ENCODE measurements at regions not wholly inside any gene's neighbourhood (a gene's known extent, or its start where the extent isn't known, plus 50 kb on each side); places are given as distances from the start of the nearest gene placed in this dataset.

DNA sequence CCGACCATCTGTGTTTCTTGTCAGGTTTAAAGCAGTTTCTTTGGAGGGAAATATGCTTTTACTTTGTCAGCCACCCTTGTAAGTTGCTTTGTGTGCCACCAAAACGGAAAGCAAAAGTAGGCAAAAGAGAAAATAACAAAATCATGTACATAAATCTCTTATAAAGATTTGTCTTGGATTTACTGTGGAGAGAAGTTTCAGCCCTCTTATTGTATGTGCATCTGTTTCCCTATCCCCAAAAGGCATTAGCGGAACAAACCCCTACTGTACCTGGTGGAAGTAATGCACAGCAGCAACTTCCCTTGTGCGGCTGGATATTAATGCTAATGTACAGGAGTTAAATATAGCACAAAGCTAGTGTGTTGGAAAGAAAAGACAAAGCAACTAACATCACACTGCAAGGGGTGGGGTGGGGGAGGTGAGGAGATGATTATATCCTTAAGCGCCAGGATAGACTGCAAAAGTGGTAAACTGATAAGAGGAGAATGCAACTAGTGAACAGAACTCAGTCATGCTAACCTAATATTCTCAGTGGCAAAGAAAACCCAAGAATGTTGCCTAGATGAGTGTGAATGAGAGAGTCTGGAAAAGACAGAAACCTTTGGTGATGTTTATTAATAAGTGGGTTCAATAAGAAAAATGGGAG lies 396.5 kb upstream of the MEF2C start (continued):
- TF ChIP-seq MXI1 (IDR thresholded peaks at IDR 0.05; ENCODE audit: borderline replicate concordance, low read depth, low read length) (no peak), CEBPB (IDR thresholded peaks at IDR 0.05; ENCODE audit: low read depth, low read length) (no peak), MAZ (IDR thresholded peaks at IDR 0.05; ENCODE audit: borderline replicate concordance, low read depth, low read length) (no peak), RFX5 (IDR thresholded peaks at IDR 0.05; ENCODE audit: low read depth, low read length) (no peak), SMC3 (IDR thresholded peaks at IDR 0.05; ENCODE audit: low read depth, low read length) (no peak), POLR2A (IDR thresholded peaks at IDR 0.05; ENCODE audit: low read depth, low read length) (no peak), NFE2L2 (IDR thresholded peaks at IDR 0.05; ENCODE audit: low read depth, low read length) (no peak)

DNA sequence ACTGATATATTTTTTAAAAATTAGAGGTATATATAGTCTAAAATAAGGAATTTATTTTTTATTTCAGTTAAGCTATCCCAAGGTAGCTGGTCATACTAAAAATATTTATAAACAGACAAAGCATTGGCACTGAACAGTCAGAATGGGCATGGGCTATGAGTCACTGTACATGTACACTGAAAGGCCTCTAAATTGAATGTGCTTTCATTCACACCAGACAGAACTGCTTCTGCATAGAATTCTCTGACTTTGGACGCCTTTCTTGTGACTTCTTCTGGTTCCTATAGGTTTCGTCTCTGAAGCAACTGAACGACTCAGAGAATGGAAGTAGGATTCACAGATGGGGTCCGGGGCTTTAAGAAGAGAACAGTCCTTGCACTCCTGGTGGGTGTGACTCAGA lies 394.8 kb upstream of the MEF2C start:
- Histone ChIP-seq H3K9me1 (ENCODE audit: insufficient read depth, low read length) (no peaks in the 10 kb centered on the region; the same call in 1 of the 2 replicates), H3K27ac (ENCODE audit: insufficient read depth, low read length) (no peak overlapping the region), H3K18ac (ENCODE audit: low read depth, low read length) (no peak overlapping the region), H3K27me3 (ENCODE audit: control insufficient read depth, insufficient read depth, low read length) (no peaks in the 10 kb centered on the region), H4K8ac (ENCODE audit: low read depth in 2 of 2, low read length in 2 of 2) (no peak overlapping the region), H3K23ac (ENCODE audit: low read depth, low read length) (no peak overlapping the region), H2AFZ (replicated peaks; ENCODE audit: low read length, poor library complexity) (no peak overlapping the region), H3K79me1 (ENCODE audit: low read depth in 1 of 2, low read length in 2 of 2) (no peaks in the 10 kb centered on the region), H3K14ac (replicated peaks; ENCODE audit: low read depth, low read length) (no peak overlapping the region), H2AK5ac (ENCODE audit: low read depth, low read length) (no peak overlapping the region), H2BK20ac (ENCODE audit: low read depth, low read length) (no peak overlapping the region), H3K4ac (ENCODE audit: low read depth, low read length) (no peak overlapping the region), H2AK9ac (replicated peaks; ENCODE audit: low read depth, low read length, poor library complexity) (no peak overlapping the region), H3K36me3 (ENCODE audit: control insufficient read depth, insufficient read depth, low read length) (no peaks in the 10 kb centered on the region), H2BK15ac (ENCODE audit: low read depth, low read length) (no peak overlapping the region), H3K9me3 (ENCODE audit: control insufficient read depth, insufficient read depth, low read length) (no peaks in the 10 kb centered on the region), H4K91ac (ENCODE audit: insufficient read depth, low read depth, low read length) (no peak overlapping the region), H3K56ac (ENCODE audit: extremely low read depth, insufficient read depth, low read length) (no peak overlapping the region), H4K20me1 (ENCODE audit: insufficient read depth, low read length) (no peaks in the 10 kb centered on the region), H3K4me2 (ENCODE audit: low read depth, low read length) (no peak overlapping the region), H3K4me1 (ENCODE audit: control insufficient read depth, insufficient read depth, low read length) (peaks cover 7% of the 10 kb centered on the region; the same call in 1 of the 2 replicates), H4K5ac (ENCODE audit: low read depth, low read length) (no peak overlapping the region), H3K4me3 (ENCODE audit: insufficient read depth, low read depth, low read length) (no peak overlapping the region), H2BK120ac (ENCODE audit: low read depth, low read length) (0 out of 2 replicates have a peak overlapping the region, but pooled peaks have one; percentile 1), H3K9ac (ENCODE audit: low read depth, low read length) (no peak overlapping the region), H2BK5ac (ENCODE audit: low read depth, low read length, poor library complexity, severe bottlenecking) (no peak overlapping the region)
- BruUV-seq (replicated peaks) = no TSS peak
- dilution Hi-C loops (cut with HindIII; ENCODE audit: low sequenced_read_pairs, unreplicated experiment) (no loop called here), intact Hi-C loops (cut with micrococcal nuclease) (no loop called here), in situ Hi-C loops (cut with MboI; ENCODE audit: low sequenced_read_pairs) (no loop called here)
- TF ChIP-seq, protein P1, sequence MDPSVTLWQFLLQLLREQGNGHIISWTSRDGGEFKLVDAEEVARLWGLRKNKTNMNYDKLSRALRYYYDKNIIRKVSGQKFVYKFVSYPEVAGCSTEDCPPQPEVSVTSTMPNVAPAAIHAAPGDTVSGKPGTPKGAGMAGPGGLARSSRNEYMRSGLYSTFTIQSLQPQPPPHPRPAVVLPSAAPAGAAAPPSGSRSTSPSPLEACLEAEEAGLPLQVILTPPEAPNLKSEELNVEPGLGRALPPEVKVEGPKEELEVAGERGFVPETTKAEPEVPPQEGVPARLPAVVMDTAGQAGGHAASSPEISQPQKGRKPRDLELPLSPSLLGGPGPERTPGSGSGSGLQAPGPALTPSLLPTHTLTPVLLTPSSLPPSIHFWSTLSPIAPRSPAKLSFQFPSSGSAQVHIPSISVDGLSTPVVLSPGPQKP (IDR thresholded peaks at IDR 0.05; ENCODE audit: borderline replicate concordance, low read depth, low read length) = no peak
- TF ChIP-seq FOS (IDR thresholded peaks at IDR 0.05; ENCODE audit: low read depth, low read length) = 0 out of 2 replicates have a peak, but pooled peaks have one; percentile 20
- ChIA-PET POLR2A (ENCODE audit: unreplicated experiment) (no interaction called here), CTCF (no interaction called here)
- no CpG with 5 or more reads among the region's 4 CpGs for WGBS, 2 experiments (ENCODE audit: extremely low coverage in 2 of 2, insufficient read length in 1 of 2)
- ATAC-seq (ENCODE audit: low read depth) (peak; percentile 43), DNase-seq (peak; percentile 44)
